Nephron (organoid): ENCODE measurements at regions not wholly inside any gene's neighbourhood (a gene's known extent, or its start where the extent isn't known, plus 50 kb on each side); places are given as distances from the start of the nearest gene placed in this dataset.
A peak's percentile ranks its signal among the peaks of the same experiment; 100 is the strongest.
"Not testable (repeated sequence)": the region's sequence is repeated elsewhere in the genome, so short reads cannot be mapped to it uniquely, and the experiment has no call there.

Experiments
- H3K27ac Mint-ChIP-seq, 3 experiments: 2 replicates each; pipeline ENCODE4 v1.8.0; 2020; ENCODE audit warnings: mixed read lengths in 3 of 3, mild to moderate bottlenecking in 2 of 3, moderate library complexity in 1 of 3
- H3K27me3 Mint-ChIP-seq: 2 replicates; pipeline ENCODE4 v1.8.0; 2021; ENCODE audit warnings: low read depth, mild to moderate bottlenecking, moderate library complexity, mixed read lengths
- H3K36me3 Mint-ChIP-seq: 2 replicates; pipeline ENCODE4 v1.8.0; 2020; ENCODE audit warnings: low read depth, mixed read lengths
- H3K4me1 Mint-ChIP-seq: 2 replicates; pipeline ENCODE4 v1.8.0; 2020; ENCODE audit warnings: mixed read lengths
- H3K4me3 Mint-ChIP-seq, 3 experiments: 2 replicates each; pipeline ENCODE4 v1.8.0; 2020; ENCODE audit warnings: mild to moderate bottlenecking in 3 of 3, mixed read lengths in 3 of 3, moderate library complexity in 2 of 3
- H3K9me3 Mint-ChIP-seq: 2 replicates; pipeline ENCODE4 v1.8.0; 2020; ENCODE audit warnings: mixed read lengths
- CTCF ChIP-seq, 3 experiments: fragments of 200-600 bp; sonication (generic); IDR thresholded peaks; one replicate each; pipeline ENCODE4 v1.5.0; 2021; ENCODE audit warnings: antibody characterized with exemption in 3 of 3; ENCODE audit not compliant: unreplicated experiment in 3 of 3

- H3K36me3 Mint-ChIP-seq = no peaks in the 10 kb centered on the region
- H3K27me3 Mint-ChIP-seq = no peaks in the 10 kb centered on the region
- no peak for TF ChIP-seq CTCF (IDR thresholded peaks at IDR 0.05; ENCODE audit: unreplicated experiment in 3 of 3)
- no peak overlapping the region for H3K27ac Mint-ChIP-seq
- H3K4me3 Mint-ChIP-seq = no peak overlapping the region
- peaks cover 17% of the 10 kb centered on the region for H3K4me1 Mint-ChIP-seq
- peaks cover 9% of the 10 kb centered on the region for H3K9me3 Mint-ChIP-seq
These were observed 199.9 kb downstream of the SHOX start for GRCh38 chrX:830532-830931.

- Mint-ChIP-seq H3K4me3 (no peak overlapping the region), H3K4me1 (peaks cover 17% of the 10 kb centered on the region), H3K27me3 (no peaks in the 10 kb centered on the region), H3K27ac (no peak overlapping the region), H3K9me3 (peaks cover 5% of the 10 kb centered on the region), H3K36me3 (no peaks in the 10 kb centered on the region)
- no peak for TF ChIP-seq CTCF (IDR thresholded peaks at IDR 0.05; ENCODE audit: unreplicated experiment in 3 of 3)
These were observed 198.6 kb downstream of the SHOX start for GRCh38 chrX:829145-829544.

GRCh38 chrX:828411-828959 is 197.9 kb downstream of the SHOX start:
- H3K36me3 Mint-ChIP-seq = no peaks in the 10 kb centered on the region
- peak overlapping the region in 1 of 3 experiments; percentile 46 for H3K27ac Mint-ChIP-seq
- H3K9me3 Mint-ChIP-seq = peaks cover 4% of the 10 kb centered on the region
- H3K4me1 Mint-ChIP-seq = peaks cover 17% of the 10 kb centered on the region
- H3K27me3 Mint-ChIP-seq = no peaks in the 10 kb centered on the region
- no peak overlapping the region for H3K4me3 Mint-ChIP-seq
- no peak for TF ChIP-seq CTCF (IDR thresholded peaks at IDR 0.05; ENCODE audit: unreplicated experiment in 3 of 3)

GRCh38 chrX:826448-826847 is 195.9 kb downstream of the SHOX start:
- peaks cover 5% of the 10 kb centered on the region for H3K9me3 Mint-ChIP-seq
- no peaks in the 10 kb centered on the region for H3K27me3 Mint-ChIP-seq
- peak overlapping the region in 1 of 3 experiments; percentile 4 for H3K4me3 Mint-ChIP-seq
- H3K4me1 Mint-ChIP-seq = peaks cover 22% of the 10 kb centered on the region
- no peak for TF ChIP-seq CTCF (IDR thresholded peaks at IDR 0.05; ENCODE audit: unreplicated experiment in 3 of 3)
- H3K27ac Mint-ChIP-seq = peak overlapping the region; percentile 8 to 59 (median 45)
- H3K36me3 Mint-ChIP-seq = no peaks in the 10 kb centered on the region

GRCh38 chrX:825991-826390 is 195.4 kb downstream of the SHOX start:
- peak overlapping the region; percentile 12 to 59 (median 45) for H3K27ac Mint-ChIP-seq

GRCh38 chrX:823073-823472 is 192.5 kb downstream of the SHOX start:
- Mint-ChIP-seq H3K4me1 (peaks cover 16% of the 10 kb centered on the region), H3K9me3 (peaks cover 11% of the 10 kb centered on the region)
- not testable (repeated sequence) for H3K4me3 Mint-ChIP-seq, H3K27me3 Mint-ChIP-seq, H3K36me3 Mint-ChIP-seq, H3K27ac Mint-ChIP-seq

More at GRCh38 chrX:825991-826390, 195.4 kb downstream of the SHOX start:
- Mint-ChIP-seq H3K27me3 (no peaks in the 10 kb centered on the region), H3K4me3 (no peak overlapping the region), H3K4me1 (peaks cover 22% of the 10 kb centered on the region), H3K36me3 (no peaks in the 10 kb centered on the region), H3K9me3 (peaks cover 5% of the 10 kb centered on the region)
- no peak for TF ChIP-seq CTCF (IDR thresholded peaks at IDR 0.05; ENCODE audit: unreplicated experiment in 3 of 3)
